ENCODE measurements at regions not wholly inside any gene's neighbourhood (a gene's known extent, or its start where the extent isn't known, plus 50 kb on each side); places are given as distances from the start of the nearest gene placed in this dataset.
"Not testable (repeated sequence)": the region's sequence is repeated elsewhere in the genome, so short reads cannot be mapped to it uniquely, and the experiment has no call there.

- no peak for DNase-seq
Observed at GRCh38 chr11:122020902-122021301, 95.1 kb downstream of the BLID start.

- no peak for DNase-seq
Observed at GRCh38 chr11:122019908-122020694, 95.9 kb downstream of the BLID start.

DNA sequence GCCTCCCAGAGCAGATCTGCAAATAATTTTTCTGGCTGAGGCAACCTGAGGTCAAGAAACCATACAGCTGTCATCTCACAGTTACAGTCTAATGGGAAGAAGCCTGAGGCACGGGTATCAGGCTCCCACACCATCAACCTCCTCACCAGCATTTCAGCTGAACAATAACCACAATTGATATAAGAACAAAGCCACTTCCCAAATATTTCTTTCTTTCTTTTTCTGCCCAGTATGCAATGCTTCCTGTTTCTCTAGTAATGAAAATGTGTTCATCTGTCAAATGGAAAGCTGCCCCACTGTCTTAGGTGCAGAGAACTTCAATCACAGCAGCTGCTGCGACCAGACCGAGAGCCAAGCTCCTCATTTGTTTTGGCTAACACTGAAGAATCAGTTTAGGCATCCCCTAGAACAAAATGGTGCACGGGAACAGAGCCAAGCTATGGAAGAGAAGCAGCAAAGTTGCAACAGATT, 108.4 kb downstream of the BLID start:
- no peak for DNase-seq

- DNase-seq, result no peak
Observed at GRCh38 chr11:122004446-122004845, 111.6 kb downstream of the BLID start.

- no peak for DNase-seq
Observed at GRCh38 chr11:122002926-122003325, 113.1 kb downstream of the BLID start.

DNA sequence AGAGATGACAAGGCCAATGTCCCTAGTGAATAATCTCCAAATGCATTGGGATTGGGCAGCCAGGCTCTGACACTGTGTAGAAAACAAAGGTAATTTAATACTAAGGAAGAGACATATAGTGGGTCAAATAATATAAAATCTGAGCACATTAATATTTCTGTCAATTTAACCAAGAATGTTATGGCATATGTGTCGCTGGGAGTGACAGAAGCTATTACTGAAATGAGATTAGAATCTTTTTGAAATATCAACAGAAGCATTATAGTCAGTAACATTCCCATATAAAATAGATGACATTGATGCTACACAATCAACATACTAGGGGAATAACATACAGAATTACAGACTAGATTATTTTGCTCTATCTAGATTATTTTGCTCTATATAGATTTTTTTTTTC, 114.0 kb downstream of the BLID start:
- DNase-seq, result no peak

DNA sequence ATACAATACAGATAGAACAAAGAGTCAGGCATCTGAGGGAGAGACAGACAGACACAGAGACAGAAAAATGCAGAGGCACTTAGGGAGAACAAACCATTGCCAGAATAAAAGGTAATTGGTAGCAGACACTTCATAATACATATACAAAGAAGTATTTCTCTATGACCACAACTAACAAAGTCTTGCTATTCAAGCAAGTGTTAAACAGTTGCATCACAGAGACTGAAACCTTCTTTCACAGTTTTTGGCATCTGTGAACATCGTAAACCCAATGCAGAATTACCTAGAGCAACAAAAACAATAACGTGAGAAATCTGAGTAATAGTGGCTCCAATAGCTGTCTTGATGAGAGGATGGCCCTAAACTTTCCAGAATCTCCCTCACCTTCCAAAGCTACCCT, 116.4 kb downstream of the BLID start:
- DNase-seq, result no peak

GRCh38 chr11:121996574-121996973, 119.4 kb downstream of the BLID start:
- DNase-seq, result no peak

DNA sequence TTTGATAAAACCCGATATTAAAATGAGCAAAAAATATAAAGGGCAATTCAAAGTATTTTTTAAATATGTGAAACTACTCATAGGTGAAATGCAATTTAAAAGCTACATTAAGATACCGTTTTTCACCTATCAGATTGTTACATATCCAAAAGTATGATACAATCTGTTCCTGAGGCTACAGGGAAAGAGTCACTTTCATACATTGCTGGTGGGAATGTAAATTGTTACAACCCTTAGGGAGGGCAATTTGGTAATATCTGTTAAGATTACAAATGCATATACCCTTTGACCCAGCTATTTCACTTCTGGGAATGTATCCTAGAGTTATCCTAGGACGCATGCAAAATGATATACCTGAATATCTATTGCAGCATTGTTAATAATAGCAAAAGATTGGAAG, 132.1 kb downstream of the BLID start:
- no peak for DNase-seq

DNA sequence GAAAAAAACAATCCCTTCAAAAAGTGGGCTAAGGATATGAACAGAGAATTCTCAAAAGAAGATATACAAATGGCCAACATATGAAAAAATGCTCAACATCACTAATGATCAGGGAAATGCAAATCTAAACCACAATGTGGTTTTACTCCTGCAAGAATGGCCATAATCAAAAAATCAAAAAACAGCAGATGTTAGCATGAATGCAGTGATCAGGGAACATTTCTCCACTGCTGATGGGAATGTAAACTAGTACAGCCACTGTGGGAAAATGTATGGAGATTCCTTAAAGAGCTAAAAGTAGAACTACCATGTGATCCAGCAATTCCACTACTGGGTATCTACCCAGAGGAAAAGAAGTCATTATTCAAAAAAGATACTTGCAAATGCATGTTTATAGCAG, 138.1 kb downstream of the BLID start:
- DNase-seq, result not testable (repeated sequence)

DNA sequence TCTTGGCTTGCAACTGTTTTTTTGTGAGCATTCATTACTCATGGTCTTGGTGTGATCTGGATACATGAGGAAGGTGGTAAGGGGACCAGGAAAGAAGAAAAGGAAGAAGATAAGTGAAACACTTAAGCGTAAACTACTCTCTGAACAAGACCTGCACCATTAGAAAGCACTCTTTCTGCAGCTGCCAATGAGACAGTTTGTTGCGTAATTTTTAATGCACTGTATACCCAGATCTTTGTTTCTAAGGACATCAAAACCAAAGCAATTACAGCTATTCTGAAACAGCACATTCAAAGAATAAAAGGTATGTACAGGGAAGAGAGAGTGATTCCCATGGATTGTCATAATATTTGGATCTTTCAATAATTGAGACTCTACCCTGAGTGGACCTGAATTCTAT, 147.4 kb downstream of the BLID start:
- DNase-seq, result no peak

- DNase-seq, result no peak
Observed at GRCh38 chr11:121967131-121967704, 148.8 kb downstream of the BLID start.

- DNase-seq, result no peak
Observed at GRCh38 chr11:121965330-121965729, 150.7 kb downstream of the BLID start.

- DNase-seq, result no peak
Observed at GRCh38 chr11:121964591-121964990, 151.4 kb downstream of the BLID start.

DNA sequence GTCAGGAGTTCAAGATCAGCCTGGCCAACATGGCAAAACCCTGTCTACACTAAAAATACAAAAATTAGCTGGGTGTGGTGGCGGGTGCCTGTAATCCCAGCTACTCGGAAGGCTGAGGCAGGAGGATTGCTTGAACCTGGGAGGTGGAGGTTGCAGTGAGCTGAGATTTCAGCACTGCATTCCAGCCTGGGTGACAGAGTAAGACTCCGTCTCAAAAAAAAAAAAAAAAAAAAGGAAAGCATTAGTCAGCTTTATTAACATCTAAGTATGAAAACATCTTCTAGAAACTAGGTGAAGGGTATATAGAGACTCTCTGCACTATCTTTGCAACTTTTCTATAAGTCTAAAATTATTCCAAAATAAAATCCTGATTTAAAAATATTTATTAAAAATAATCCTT, 152.2 kb downstream of the BLID start:
- DNase-seq, result not testable (repeated sequence)

DNA sequence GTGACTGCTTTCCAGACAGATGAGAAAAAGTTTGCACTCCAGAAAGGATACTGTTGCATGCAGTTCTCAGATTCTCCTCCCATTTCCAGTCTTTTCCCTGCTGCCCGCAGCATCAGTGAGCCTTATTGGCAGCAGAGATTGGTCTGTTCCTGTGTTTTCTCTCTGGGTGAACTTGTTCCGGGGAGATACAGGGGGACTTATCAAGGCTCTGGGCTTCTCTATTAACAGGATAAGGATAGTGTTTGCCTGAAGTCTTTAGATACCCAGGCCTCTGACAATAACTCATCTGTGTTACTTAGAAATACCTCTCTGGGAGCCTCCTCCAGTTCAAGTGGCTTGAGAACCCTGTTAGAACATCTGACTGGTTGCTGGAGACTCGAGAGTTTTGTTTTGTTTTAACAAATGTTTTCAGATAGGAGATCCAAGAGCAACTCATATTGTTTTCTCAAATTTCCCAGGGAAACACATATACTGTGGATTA, 154.7 kb downstream of the BLID start:
- DNase-seq, result no peak

DNA sequence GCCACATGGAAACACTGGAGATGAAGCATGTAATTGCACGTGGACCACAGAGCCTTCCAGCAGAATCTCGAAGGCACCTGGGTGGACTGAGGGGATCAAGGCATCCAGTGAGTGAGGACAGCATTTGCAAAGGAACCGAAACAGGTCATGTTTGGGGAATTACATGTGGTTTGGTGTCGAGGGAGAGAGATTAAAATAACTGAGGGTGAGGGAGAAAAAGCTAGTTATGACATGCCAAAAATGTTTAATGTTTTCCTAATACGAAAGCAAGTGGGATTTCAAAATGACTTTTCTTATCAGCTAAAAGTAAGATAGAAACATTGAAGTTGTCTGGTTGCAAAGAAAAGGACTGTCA, 157.1 kb downstream of the BLID start:
- no peak for DNase-seq

- DNase-seq, result no peak
Observed at GRCh38 chr11:121958323-121958970, 157.6 kb downstream of the BLID start.

GRCh38 chr11:121953122-121953521, 162.9 kb downstream of the BLID start:
- DNase-seq, result no peak

DNA sequence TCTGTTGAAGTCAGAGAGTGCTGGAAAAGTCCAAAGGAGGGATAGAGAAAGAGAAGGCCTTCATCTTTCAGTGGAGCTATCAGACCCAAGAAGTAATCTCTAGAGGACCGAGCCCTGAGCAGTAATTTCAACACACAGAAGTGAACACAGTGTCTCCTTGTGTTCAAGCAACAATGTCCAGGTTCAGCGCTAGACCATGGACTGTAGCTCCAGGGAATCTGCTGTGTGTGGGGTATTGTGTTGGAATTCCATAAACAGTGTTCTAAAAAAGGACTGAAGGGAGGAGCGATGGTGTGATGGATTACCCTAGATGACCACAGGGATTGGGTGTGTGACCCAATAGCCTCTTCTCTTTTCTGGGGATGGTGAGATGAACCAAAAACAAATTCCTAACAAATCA, 165.9 kb downstream of the BLID start:
- no peak for DNase-seq

- no peak for DNase-seq
Observed at GRCh38 chr11:121946514-121946913, 169.5 kb downstream of the BLID start.

DNA sequence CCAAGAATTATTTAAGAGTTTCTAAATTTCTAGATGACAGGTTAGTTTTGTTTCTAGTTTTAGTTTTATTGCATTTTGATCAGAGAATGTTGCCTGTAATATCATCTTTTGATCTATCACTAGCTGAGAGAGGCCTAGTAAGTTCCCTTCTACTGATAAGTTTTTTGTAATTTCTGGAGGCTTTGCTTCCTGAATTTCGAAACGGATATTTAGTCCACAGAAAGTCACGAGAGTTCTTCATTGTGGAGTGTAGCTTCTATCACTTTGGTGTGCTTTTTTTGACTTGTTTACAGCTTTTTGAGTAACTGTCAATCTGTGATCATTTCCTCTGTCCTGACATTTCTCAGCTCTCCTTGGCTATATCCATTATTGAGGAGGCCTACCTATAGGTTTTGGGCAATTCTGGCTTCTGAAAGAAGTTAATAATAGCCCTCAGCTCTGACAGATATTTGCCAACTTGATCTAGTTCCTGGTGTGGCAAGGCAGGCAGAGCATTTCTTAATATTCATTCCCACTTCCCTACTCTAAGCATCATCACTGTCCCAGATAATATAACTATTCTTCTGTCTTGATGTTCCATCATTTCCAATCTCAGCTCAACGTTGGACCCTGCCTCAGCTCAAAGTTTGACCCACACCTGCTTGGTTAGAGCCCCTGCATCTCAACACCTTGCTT, 171.3 kb downstream of the BLID start:
- no peak for DNase-seq

DNA sequence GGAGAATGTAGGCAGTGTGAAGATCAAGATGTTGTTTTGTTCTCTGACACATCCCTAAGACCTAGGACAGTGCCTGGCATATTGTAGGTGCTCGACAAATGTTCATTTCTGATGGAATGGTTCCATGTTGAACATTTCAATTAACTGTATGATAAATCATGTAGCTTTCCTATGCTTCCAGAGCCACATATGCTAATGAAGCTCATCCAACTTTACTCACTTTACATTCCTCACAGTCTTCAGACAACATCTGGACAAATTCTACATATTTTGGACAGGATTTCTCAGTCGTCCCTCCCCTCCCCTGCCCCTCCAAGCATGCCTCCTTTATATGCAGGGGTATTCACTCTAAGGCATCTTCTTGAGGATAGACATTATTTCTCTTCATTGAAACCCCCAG, 177.9 kb downstream of the BLID start:
- DNase-seq, result no peak

Measured in NCI-H526 (cell line).